Kidney (tissue), 13 donors: ENCODE measurements at regions not wholly inside any gene's neighbourhood (a gene's known extent, or its start where the extent isn't known, plus 50 kb on each side); places are given as distances from the start of the nearest gene placed in this dataset.

Experiments used
- DNase-seq, 5 donors: peaks; one replicate each; pipeline ENCODE4 v3.0.0-alpha.2; 2013 to 2020
- FAIRE-seq: peaks from 2 replicates; lab custom pipeline; 2012; peaks lifted over from hg19 to GRCh38; lab: Jason Lieb, UNC
- H3K27ac ChIP-seq, 2 donors: one replicate each; pipeline ENCODE4 v1.7.0; 2013; ENCODE audit warnings: low read depth in 2 of 2, low read length in 2 of 2, inconsistent platforms in 1 of 2
- H3K27me3 ChIP-seq: one replicate; pipeline ENCODE4 v1.7.1; 2013; ENCODE audit warnings: low read length, inconsistent platforms; ENCODE audit not compliant: control insufficient read depth, insufficient read depth
- H3K36me3 ChIP-seq, 3 donors: one replicate each; pipeline versions ENCODE4 v1.7.0 to v1.7.1; 2013; ENCODE audit warnings: low read length in 3 of 3, control low read depth in 1 of 3, inconsistent platforms in 1 of 3; ENCODE audit not compliant: insufficient read depth in 3 of 3, control insufficient read depth in 2 of 3
- H3K4me1 ChIP-seq, 3 donors: one replicate each; pipeline versions ENCODE4 v1.7.0 to v1.7.1; 2013; ENCODE audit warnings: low read length in 3 of 3, inconsistent platforms in 1 of 3, low read depth in 1 of 3; ENCODE audit not compliant: control insufficient read depth in 2 of 3, insufficient read depth in 2 of 3
- H3K4me3 ChIP-seq, 3 donors: one replicate each; pipeline versions ENCODE4 v1.7.0 to v1.8.1; 2013; ENCODE audit warnings: low read length in 3 of 3, control low read depth in 1 of 3, inconsistent platforms in 1 of 3
- H3K9ac ChIP-seq, 3 donors: one replicate each; pipeline versions ENCODE4 v1.7.0 to v1.7.1; 2013; ENCODE audit warnings: low read length in 3 of 3, control low read depth in 1 of 3, inconsistent platforms in 1 of 3
- H3K9me3 ChIP-seq, 3 donors: one replicate each; pipeline versions ENCODE4 v1.7.0 to v1.7.1; 2013; ENCODE audit warnings: low read length in 3 of 3, control low read depth in 1 of 3, inconsistent platforms in 1 of 3; ENCODE audit not compliant: control insufficient read depth in 2 of 3, insufficient read depth in 1 of 3
- CTCF ChIP-seq: IDR thresholded peaks from 3 replicates; pipeline ENCODE4 v1.5.1; 2012; ENCODE audit warnings: mild to moderate bottlenecking, moderate library complexity, borderline replicate concordance; ENCODE audit not compliant: insufficient read depth; ENCODE audit errors: extremely low read depth
- intact Hi-C: fragments of 100-400 bp; cut with DNase I; formaldehyde crosslinking; loops from one replicate; pipeline ENCODE4 v1.11.1; 2022
- donor health status: control.
- donor health status: control.
- donor health status: control.
- donor health status: control.
- donor health status: control.
- donor health status: DM: yes; HTN: yes; CAD: no.
- donor health status: Normal renal cell carcinoma (clear cell type).

GRCh38 chr13:107035778-107036177 lies 467.8 kb upstream of the ARGLU1 start:
- intact Hi-C loops = no loop called here

GRCh38 chr13:107035186-107035585 lies 467.2 kb upstream of the ARGLU1 start:
- intact Hi-C loops = no loop called here
- Histone ChIP-seq H3K9me3 (no peaks in the 10 kb centered on the region), H3K36me3 (no peaks in the 10 kb centered on the region), H3K27me3 (no peaks in the 10 kb centered on the region), H3K9ac (no peak overlapping the region), H3K27ac (no peak overlapping the region), H3K4me3 (no peak overlapping the region), H3K4me1 (no peaks in the 10 kb centered on the region)
- no peak for DNase-seq
- FAIRE-seq = no peak
- TF ChIP-seq CTCF = no peak

More at GRCh38 chr13:107035778-107036177, 467.8 kb upstream of the ARGLU1 start:
- Histone ChIP-seq H3K27me3 (no peaks in the 10 kb centered on the region), H3K9me3 (no peaks in the 10 kb centered on the region), H3K4me3 (no peak overlapping the region), H3K9ac (no peak overlapping the region), H3K27ac (no peak overlapping the region), H3K4me1 (no peaks in the 10 kb centered on the region), H3K36me3 (no peaks in the 10 kb centered on the region)
- DNase-seq = no peak
- FAIRE-seq = no peak
- TF ChIP-seq CTCF = no peak

- Histone ChIP-seq H3K4me1 (no peaks in the 10 kb centered on the region), H3K4me3 (no peak overlapping the region), H3K27me3 (no peaks in the 10 kb centered on the region), H3K27ac (no peak overlapping the region), H3K36me3 (no peaks in the 10 kb centered on the region), H3K9me3 (no peaks in the 10 kb centered on the region), H3K9ac (no peak overlapping the region)
- DNase-seq (no peak), FAIRE-seq (no peak)
- no peak for TF ChIP-seq CTCF
- intact Hi-C loops = no loop called here
Observed at GRCh38 chr13:107034236-107034872, 466.4 kb upstream of the ARGLU1 start.

GRCh38 chr13:107031716-107032115 lies 463.8 kb upstream of the ARGLU1 start:
- Histone ChIP-seq H3K9me3 (no peaks in the 10 kb centered on the region), H3K27ac (no peak overlapping the region), H3K27me3 (no peaks in the 10 kb centered on the region), H3K4me1 (no peaks in the 10 kb centered on the region), H3K36me3 (no peaks in the 10 kb centered on the region), H3K4me3 (no peak overlapping the region), H3K9ac (no peak overlapping the region)
- FAIRE-seq (no peak), DNase-seq (peak in 1 of 5 donors; percentile 7)
- intact Hi-C loops = no loop called here
- TF ChIP-seq CTCF = no peak
